Liver (tissue), 8 donors: ENCODE measurements at regions not wholly inside any gene's neighbourhood (a gene's known extent, or its start where the extent isn't known, plus 50 kb on each side); places are given as distances from the start of the nearest gene placed in this dataset.
"Not testable (repeated sequence)": the region's sequence is repeated elsewhere in the genome, so short reads cannot be mapped to it uniquely, and the experiment has no call there.

Source experiments
- DNase-seq: peaks from one replicate; pipeline ENCODE4 v3.0.0-alpha.2; 2017; ENCODE audit warnings: low spot score
- H3K27ac ChIP-seq, 2 donors: one replicate each; pipeline ENCODE4 v1.7.0; 2013; ENCODE audit warnings: inconsistent platforms in 2 of 2, low read length in 2 of 2, control low read depth in 1 of 2, low read depth in 1 of 2, mild to moderate bottlenecking in 1 of 2
- H3K27me3 ChIP-seq, 4 donors: one replicate each; pipeline versions ENCODE4 v1.6.1 to v1.7.0; 2013; ENCODE audit warnings: low read length in 3 of 4, inconsistent platforms in 1 of 4, mild to moderate bottlenecking in 1 of 4, moderate library complexity in 1 of 4; ENCODE audit not compliant: control insufficient read depth in 4 of 4, insufficient read depth in 4 of 4
- H3K36me3 ChIP-seq, 4 donors: one replicate each; pipeline versions ENCODE4 v1.6.1 to v1.7.0; 2013; ENCODE audit warnings: low read length in 3 of 4, mild to moderate bottlenecking in 3 of 4, low read depth in 1 of 4, moderate library complexity in 1 of 4; ENCODE audit not compliant: control insufficient read depth in 4 of 4, insufficient read depth in 3 of 4
- H3K4me1 ChIP-seq, 4 donors: one replicate each; pipeline versions ENCODE4 v1.6.1 to v1.7.0; 2013; ENCODE audit warnings: low read length in 3 of 4, mild to moderate bottlenecking in 3 of 4, moderate library complexity in 1 of 4; ENCODE audit not compliant: control insufficient read depth in 4 of 4, insufficient read depth in 4 of 4
- H3K4me3 ChIP-seq, 3 donors: one replicate each; pipeline versions ENCODE4 v1.6.1 to v1.7.0; 2013; ENCODE audit warnings: low read length in 3 of 3, control low read depth in 1 of 3, low read depth in 1 of 3, mild to moderate bottlenecking in 1 of 3
- H3K9ac ChIP-seq, 2 donors: one replicate each; pipeline ENCODE4 v1.7.0; 2013; ENCODE audit warnings: low read length in 2 of 2, mild to moderate bottlenecking in 2 of 2, moderate library complexity in 2 of 2, control low read depth in 1 of 2, low read depth in 1 of 2
- H3K9me3 ChIP-seq, 4 donors: one replicate each; pipeline versions ENCODE4 v1.6.1 to v1.7.0; 2013; ENCODE audit warnings: low read length in 3 of 4; ENCODE audit not compliant: control insufficient read depth in 4 of 4
- ATF3 ChIP-seq: IDR thresholded peaks from 2 replicates; pipeline ENCODE4 v1.6.1; 2016; ENCODE audit warnings: antibody characterized with exemption
- EGR1 ChIP-seq, 2 donors: IDR thresholded peaks; 2 replicates each; pipeline ENCODE4 v1.6.1; 2016 to 2018; ENCODE audit warnings: antibody characterized with exemption in 2 of 2, low read depth in 2 of 2
- FOXA1 ChIP-seq: IDR thresholded peaks from 2 replicates; pipeline ENCODE4 v1.6.1; 2016; ENCODE audit warnings: antibody characterized with exemption
- HNF4A ChIP-seq, 2 donors: conservative IDR thresholded peaks; 2 replicates each; pipeline ENCODE4 v1.6.1; 2016; ENCODE audit warnings: antibody characterized with exemption in 2 of 2, mild to moderate bottlenecking in 2 of 2
- HNF4G ChIP-seq: IDR thresholded peaks from 2 replicates; pipeline ENCODE4 v1.6.1; 2016; ENCODE audit warnings: antibody characterized with exemption
- NR2F2 ChIP-seq: IDR thresholded peaks from 2 replicates; pipeline ENCODE4 v1.6.1; 2016; ENCODE audit warnings: antibody characterized with exemption
- RAD21 ChIP-seq, 2 donors: IDR thresholded peaks; 2 replicates each; pipeline ENCODE4 v1.6.1; 2016; ENCODE audit warnings: antibody characterized with exemption in 2 of 2, mild to moderate bottlenecking in 2 of 2
- RXRA ChIP-seq, 2 donors: IDR thresholded peaks; 2 replicates each; pipeline ENCODE4 v1.6.1; 2017 to 2018; ENCODE audit warnings: antibody characterized with exemption in 2 of 2, mild to moderate bottlenecking in 1 of 2
- TAF1 ChIP-seq: conservative IDR thresholded peaks from 2 replicates; pipeline ENCODE4 v1.6.1; 2016; ENCODE audit warnings: antibody characterized with exemption, mild to moderate bottlenecking
- YY1 ChIP-seq: IDR thresholded peaks from 2 replicates; pipeline ENCODE4 v1.6.1; 2016; ENCODE audit warnings: antibody characterized with exemption, mild to moderate bottlenecking
- WGBS: extraction: QIAGEN DNeasy Blood & Tissue Kit; methylation state at CpG from one replicate; pipeline ENCODE4 v1.1.7; 2013; 5-methylcytosine and 5-hydroxymethylcytosine counted together
- TF ChIP-seq, protein P1 (sequence below): IDR thresholded peaks from 2 replicates; pipeline ENCODE4 v1.6.1; 2016; ENCODE audit warnings: antibody characterized with exemption
- TF ChIP-seq, protein P2 (sequence below): fragments of 150-350 bp; IDR thresholded peaks from 2 replicates; pipeline ENCODE4 v1.5.1; 2017; ENCODE audit warnings: improper control_type of control experiment, low read depth, low read length; ENCODE audit not compliant: missing input control
- TF ChIP-seq, protein P3 (sequence below): IDR thresholded peaks from 2 replicates; pipeline ENCODE4 v1.6.1; 2016; ENCODE audit warnings: antibody characterized with exemption
- donor health status: healthy.
- donor health status: healthy.
- donor health status: healthy.
- donor health status: healthy.
- donor health status: healthy.

GRCh38 chr2:15822151-15823044, 118.0 kb upstream of the MYCN start:
- WGBS: 96% methylated on average over 9 of the region's 9 CpGs
- no peak overlapping the region for H3K4me3 ChIP-seq
- DNase-seq: no peak
- H3K4me1 ChIP-seq: no peaks in the 10 kb centered on the region
- H3K9me3 ChIP-seq: no peaks in the 10 kb centered on the region
- H3K9ac ChIP-seq: no peak overlapping the region
- no peaks in the 10 kb centered on the region for H3K36me3 ChIP-seq
- H3K27ac ChIP-seq: no peak overlapping the region
- TF ChIP-seq HNF4A (conservative IDR thresholded peaks at IDR 0.05) (no peak), ATF3 (no peak), HNF4G (no peak), YY1 (no peak), RXRA (IDR thresholded peaks at IDR 0.05) (no peak), EGR1 (IDR thresholded peaks at IDR 0.05; ENCODE audit: low read depth in 2 of 2) (no peak), NR2F2 (no peak), FOXA1 (no peak)
- TF ChIP-seq, protein P1, sequence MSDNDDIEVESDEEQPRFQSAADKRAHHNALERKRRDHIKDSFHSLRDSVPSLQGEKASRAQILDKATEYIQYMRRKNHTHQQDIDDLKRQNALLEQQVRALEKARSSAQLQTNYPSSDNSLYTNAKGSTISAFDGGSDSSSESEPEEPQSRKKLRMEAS: no peak
- TF ChIP-seq, protein P2, sequence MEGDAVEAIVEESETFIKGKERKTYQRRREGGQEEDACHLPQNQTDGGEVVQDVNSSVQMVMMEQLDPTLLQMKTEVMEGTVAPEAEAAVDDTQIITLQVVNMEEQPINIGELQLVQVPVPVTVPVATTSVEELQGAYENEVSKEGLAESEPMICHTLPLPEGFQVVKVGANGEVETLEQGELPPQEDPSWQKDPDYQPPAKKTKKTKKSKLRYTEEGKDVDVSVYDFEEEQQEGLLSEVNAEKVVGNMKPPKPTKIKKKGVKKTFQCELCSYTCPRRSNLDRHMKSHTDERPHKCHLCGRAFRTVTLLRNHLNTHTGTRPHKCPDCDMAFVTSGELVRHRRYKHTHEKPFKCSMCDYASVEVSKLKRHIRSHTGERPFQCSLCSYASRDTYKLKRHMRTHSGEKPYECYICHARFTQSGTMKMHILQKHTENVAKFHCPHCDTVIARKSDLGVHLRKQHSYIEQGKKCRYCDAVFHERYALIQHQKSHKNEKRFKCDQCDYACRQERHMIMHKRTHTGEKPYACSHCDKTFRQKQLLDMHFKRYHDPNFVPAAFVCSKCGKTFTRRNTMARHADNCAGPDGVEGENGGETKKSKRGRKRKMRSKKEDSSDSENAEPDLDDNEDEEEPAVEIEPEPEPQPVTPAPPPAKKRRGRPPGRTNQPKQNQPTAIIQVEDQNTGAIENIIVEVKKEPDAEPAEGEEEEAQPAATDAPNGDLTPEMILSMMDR: no peak
- no peaks in the 10 kb centered on the region for H3K27me3 ChIP-seq

GRCh38 chr2:15823459-15824396, 116.6 kb upstream of the MYCN start:
- no peaks in the 10 kb centered on the region for H3K4me1 ChIP-seq
- no peak for DNase-seq
- TF ChIP-seq, protein P3, sequence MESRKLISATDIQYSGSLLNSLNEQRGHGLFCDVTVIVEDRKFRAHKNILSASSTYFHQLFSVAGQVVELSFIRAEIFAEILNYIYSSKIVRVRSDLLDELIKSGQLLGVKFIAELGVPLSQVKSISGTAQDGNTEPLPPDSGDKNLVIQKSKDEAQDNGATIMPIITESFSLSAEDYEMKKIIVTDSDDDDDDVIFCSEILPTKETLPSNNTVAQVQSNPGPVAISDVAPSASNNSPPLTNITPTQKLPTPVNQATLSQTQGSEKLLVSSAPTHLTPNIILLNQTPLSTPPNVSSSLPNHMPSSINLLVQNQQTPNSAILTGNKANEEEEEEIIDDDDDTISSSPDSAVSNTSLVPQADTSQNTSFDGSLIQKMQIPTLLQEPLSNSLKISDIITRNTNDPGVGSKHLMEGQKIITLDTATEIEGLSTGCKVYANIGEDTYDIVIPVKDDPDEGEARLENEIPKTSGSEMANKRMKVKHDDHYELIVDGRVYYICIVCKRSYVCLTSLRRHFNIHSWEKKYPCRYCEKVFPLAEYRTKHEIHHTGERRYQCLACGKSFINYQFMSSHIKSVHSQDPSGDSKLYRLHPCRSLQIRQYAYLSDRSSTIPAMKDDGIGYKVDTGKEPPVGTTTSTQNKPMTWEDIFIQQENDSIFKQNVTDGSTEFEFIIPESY: no peak
- TF ChIP-seq FOXA1 (no peak), YY1 (no peak), ATF3 (no peak), TAF1 (no peak), RAD21 (IDR thresholded peaks at IDR 0.05) (no peak)
- TF ChIP-seq, protein P1: no peak
- TF ChIP-seq, protein P2: no peak

DNA sequence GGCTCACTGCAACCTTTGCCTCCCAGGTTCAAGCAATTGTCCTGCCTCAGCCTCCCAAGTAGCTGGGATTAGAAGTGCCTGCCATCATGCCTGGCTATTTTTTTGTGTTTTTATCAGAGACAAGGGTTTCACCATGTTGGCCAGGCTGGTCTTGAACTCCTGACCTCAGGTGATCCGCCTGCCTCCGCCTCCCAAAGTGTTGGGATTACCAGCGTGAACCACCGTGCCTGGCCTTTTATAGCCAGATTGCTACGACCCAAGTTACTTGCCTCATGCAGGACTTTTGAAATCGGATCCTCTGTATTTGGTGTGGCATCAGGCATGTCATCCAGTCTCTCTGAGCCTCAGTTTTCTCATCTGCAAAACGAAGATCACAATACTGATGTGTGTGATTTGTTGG, 115.9 kb upstream of the MYCN start:
- not testable (repeated sequence) for H3K27me3 ChIP-seq, H3K4me3 ChIP-seq, H3K4me1 ChIP-seq, H3K36me3 ChIP-seq, DNase-seq, H3K9me3 ChIP-seq, H3K27ac ChIP-seq, H3K9ac ChIP-seq
- WGBS: 82% methylated on average over 7 of the region's 7 CpGs

More at GRCh38 chr2:15823459-15824396, 116.6 kb upstream of the MYCN start:
- Histone ChIP-seq H3K27ac (no peak overlapping the region), H3K4me3 (no peak overlapping the region), H3K9ac (no peak overlapping the region), H3K9me3 (no peaks in the 10 kb centered on the region), H3K27me3 (no peaks in the 10 kb centered on the region), H3K36me3 (no peaks in the 10 kb centered on the region)
- 85% methylated on average over 10 of the region's 10 CpGs for WGBS
